NCI-H510A treated with DMSO at 0.1 percent for 48 hours (cell line): ENCODE measurements at regions not wholly inside any gene's neighbourhood (a gene's known extent, or its start where the extent isn't known, plus 50 kb on each side); places are given as distances from the start of the nearest gene placed in this dataset.
A peak's percentile ranks its signal among the peaks of the same experiment; 100 is the strongest.

Experiments
- DNase-seq: peaks from one replicate; lab custom pipeline; 2025; lab: John Stamatoyannopoulos, UW

DNA sequence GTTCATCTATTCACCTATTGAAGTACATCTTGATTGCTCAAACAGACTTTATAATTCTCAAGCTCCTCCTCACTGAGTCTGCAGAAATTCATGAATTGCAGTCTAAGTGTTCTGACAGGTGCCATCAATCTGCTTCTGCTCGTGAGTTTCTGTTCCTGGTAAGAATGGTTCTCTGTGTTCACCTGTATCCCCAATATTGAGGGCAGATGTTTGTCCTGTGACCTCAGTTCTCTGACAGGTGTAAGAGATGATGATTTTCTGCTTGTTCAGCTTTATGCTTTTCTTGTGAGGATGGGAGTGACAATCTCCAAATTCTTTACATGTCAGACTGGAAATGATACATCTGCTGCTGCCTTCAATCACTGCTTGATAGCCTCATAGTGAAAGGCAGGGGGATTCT is 736.9 kb upstream of the COBL start:
- DNase-seq = no peak

DNA sequence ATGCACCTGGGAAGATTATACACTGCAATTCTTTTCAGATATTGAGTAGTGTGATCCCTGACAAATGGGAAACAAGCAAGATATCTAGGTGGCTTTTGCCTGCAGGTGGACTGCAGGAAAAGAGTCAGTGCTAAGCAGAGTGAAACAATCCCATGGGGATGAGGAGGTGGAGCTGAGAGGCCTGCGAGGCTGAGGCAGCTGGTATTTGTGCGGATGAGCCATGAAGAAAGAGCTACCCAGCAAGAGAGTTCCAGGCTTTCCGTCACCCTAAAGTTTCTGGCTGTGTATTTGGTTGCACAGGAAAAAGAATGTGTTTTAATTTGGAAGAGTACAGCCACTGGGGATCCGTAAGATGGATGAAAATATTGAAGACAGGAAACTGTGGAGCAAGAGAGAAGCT is 714.1 kb upstream of the COBL start:
- no peak for DNase-seq

DNA sequence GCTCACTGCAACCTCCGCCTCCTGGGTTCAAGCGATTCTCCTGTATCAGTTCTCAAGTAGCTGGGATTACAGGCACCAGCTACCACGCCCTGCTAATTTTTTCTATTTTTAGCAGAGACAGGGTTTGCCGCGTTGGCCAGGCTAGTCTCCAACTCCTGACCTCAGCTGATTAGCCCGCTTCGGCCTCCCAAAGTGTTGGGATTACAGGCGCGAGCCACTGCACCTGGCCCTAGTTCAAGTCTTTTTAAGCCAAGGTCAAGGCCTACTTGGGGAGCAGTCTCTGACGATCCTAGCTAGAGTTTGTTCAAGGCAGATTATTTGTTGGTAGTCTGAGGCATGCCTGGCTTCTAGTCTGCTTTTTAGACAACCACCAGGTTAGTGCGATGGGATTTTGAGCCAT is 709.5 kb upstream of the COBL start:
- DNase-seq = no peak

DNA sequence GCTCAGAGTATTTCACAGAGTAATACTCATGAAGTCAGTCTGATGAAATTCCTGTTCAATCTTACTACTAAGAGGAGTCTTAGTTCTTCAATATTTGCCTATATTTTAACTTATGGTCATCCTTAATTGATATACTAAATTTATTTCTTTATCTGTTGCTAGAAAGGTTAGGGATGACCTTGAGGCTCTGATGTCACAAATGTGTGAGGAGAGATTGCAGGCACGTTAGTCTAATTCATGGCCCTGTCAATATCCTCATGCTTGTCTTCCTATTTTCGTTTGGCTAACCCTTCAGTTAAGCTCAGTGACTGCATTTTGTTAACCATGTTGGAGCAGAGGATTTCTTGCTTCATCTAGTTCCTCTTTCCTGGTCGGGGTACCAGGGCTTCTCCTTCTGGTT is 704.7 kb upstream of the COBL start:
- DNase-seq = no peak

DNA sequence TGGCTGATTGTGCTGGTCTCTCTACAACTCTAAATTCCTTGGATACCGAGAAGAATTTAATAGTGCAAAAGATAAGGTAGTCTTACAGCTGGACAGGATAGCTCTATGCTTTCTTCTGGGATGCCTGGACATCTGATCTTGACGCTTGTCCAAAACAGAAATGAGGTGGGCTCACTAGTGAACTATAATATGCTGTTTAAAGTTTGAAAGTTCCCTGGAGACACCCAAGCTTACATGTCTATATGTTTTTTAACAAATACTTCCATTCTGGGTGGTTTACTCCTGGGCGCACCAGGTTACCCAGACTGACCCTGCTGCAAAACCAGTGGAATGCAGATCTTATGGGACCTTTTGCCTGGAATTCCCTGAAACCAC is 702.1 kb upstream of the COBL start:
- DNase-seq = no peak

DNA sequence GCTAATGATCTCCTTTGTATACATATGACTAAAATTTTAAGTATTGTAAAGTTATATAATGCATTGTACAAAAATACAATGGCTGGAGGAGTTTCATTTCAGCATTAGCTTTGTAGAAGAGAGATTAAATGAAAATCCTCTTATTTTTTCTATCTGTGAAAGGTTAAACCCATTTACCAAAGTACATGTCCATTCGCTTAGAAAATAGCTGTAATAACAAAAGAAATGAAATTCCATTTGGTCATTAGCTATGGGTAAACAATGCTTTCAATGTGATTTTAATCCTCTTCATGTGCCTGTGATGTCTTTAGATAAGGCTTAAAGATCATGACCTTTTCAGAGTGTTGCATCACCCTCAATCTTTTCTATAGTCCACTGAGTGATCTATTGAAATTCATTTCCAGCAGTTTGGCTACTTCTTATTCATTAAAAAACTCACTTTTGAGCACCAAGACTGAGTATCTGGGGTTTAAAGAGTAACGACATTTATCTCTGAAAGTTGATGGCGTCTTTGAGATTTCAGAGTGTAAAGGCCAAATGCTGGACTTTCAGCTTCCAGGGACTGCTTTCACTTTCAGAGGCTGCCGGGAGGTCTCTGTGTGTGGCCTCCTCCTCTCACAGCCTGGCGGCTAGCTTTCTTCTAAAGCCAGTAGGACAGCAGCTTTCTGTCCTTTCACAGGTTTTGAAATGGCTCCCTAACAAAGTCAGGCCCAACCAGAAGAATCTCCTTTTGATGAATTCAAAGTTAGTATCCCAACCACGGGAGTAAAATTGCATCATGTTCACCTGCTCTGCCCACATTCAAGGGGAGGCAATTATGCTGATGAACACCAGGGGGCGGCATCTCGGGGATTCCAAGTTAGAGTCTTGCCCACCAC is 701.4 kb upstream of the COBL start:
- DNase-seq = no peak

DNA sequence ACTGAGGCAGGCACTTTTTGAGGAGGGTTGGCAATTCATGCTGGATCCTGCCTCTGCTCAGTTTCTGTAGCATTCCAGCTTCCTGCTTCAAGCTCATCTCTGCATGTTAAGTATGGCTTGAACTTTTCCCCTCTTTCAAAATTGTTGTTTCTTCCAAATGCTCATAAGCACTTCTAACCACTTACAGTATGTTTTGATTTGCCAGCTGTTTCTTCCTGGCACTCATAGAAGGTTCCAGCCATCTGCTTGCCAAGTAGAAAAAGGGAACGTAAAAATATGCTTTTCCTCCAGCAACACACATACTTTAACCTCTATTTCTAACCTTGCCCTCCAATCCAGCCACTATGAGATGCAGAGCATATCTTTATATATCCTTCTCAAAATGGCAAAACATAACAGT is 692.6 kb upstream of the COBL start:
- peak; percentile 23 for DNase-seq

DNA sequence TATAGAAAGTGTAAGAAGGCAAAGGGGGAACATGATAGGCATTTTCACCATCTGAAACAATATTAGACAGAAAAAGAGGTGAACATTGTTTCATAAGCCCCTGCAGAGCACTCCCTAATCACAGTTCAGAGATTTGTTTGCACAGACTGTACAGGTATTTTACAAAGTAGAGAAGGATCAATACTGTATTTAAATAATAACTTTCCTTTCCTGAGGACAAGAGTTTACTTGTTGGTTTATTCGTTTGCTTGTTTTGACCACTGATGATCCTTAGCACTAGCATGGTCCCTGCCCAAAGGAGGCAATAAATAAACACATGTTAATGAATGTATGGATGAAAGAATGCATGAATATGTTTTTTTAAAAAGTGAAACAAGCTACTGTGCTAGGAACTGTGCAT is 690.1 kb upstream of the COBL start:
- DNase-seq = no peak

DNA sequence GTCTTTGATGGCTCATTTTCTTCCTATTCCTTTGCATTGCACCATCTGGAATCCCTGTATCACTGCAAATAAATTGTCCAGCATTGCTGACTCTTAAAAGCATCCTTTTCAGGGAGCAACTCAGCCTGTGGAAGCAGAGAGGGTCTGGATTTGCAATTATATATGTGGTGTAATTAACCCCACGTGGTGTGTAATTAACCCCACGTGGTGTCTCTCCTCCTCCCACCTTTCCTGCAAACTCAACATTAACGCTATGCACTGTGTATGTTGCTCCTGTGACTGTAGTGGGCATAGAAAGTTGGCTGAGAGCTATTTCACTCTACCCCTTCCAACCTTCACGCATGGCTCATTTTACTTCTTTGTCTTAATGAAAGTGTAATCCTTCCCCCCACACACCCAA is 689.0 kb upstream of the COBL start:
- no peak for DNase-seq

DNA sequence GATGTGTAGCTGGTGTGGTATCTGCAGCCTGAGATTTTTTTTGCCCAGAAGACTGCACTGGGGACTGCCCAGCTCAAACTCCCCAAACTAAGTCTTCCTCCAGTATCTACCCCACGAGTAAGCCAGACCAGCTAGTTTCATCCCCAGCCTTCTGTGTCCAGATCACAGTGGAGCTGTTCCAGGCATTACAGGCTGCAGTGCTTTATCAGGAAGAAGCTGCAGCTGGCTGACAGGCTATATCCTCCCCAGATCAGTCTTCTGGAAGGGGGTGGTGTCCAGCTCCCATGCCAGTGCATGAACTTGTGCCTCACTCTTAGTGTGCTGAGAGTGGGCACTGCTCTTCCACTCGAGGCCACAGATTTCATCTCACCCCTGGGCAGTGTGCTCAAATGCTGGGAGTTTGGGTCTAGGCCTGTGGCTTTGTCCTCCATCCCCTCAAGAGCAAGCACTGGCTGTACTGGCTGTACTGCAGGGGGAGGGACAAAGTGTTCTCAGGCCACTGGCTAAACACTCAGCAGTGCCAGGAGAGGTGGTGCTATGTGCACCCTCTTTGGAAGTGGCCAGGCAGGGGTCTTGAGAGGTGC is 679.1 kb upstream of the COBL start:
- no peak for DNase-seq

DNA sequence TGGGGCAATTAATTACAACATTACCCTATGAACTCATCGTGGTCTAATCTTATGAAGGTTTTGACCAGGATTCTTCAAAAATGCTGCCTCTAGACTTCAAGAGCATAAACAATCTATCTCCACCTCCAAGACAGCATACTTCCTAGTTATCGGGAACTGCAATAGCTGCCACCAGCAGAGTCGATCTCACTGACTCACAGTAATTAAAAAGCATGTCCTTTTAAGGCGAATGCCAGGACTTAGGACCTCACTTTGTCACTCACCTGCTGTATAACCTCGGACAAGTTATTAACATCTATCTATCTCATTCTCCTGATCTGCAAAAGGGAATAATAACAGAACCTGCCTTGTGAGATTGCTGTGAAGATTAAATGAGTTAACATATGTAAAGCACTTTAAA is 666.0 kb upstream of the COBL start:
- DNase-seq = no peak

DNA sequence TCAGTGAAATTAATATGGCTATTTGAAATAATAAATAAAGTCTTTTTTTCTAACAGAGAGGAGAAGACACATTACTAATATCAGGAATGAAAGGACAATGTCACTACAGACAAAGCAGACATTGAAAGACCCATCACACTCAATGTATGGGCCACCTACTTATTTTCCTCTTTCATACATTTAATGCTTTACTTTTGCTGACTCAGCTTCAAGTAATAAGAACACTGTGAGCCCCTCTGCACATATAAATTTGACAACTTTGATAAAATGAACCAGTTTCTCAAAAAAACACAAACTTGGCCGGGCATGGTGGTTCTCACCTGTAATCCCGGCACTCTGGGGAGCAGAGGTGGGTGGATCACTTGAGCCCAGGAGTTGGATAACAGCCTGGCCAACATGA is 664.2 kb upstream of the COBL start:
- no peak for DNase-seq

DNA sequence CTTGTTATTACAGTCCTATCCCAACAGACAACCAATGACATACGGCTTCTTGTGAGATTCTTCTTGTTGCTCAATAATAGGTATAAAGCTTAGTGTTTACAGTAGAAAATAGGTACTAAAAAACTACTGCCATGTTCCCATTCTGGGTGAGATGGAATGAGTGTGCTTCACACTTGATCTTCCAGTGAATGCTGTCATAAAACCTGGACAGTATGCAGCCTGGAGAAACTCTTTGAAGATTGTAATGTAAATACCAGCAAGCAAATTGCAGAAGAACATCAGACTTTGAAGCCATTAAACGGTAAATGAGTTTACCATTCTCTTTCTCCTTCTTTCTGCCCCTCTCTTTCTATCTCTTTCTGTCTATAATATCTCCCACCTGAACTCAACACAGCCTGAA is 663.7 kb upstream of the COBL start:
- no peak for DNase-seq

DNA sequence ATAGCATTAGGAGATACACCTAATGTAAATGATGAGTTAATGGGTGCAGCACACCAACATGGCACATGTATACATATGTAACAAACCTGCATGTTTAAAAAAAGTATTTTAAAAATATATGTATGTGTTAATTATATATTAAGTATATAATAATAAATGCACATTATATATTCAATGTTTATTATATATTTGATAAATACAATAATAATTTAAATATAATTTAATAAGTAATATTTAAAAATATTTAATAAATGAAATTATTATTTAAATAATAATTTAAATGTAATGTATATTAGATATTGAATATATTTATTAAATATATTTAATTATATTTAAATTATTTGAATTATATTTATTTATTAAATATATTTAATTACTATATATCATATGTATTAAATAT is 661.3 kb upstream of the COBL start:
- no peak for DNase-seq

DNA sequence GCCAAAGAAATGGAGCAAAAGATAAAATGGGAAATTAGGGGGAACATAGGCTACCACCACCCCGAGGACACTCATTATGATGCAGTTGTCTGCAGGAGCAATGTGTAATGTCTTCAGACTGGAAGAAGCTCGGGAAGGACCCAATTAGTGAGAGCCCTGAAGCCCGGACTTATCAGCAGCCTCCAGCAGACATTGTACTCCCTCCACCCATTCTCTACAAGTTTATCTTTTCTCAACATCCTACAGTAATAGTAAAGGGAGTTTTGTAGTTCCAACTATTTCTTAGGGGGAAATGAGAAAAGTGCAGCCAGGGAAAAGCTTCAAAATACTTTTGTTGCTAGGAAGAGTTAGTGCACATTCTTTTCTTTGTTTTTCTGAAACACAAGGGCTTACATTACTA is 657.3 kb upstream of the COBL start:
- DNase-seq = no peak

DNA sequence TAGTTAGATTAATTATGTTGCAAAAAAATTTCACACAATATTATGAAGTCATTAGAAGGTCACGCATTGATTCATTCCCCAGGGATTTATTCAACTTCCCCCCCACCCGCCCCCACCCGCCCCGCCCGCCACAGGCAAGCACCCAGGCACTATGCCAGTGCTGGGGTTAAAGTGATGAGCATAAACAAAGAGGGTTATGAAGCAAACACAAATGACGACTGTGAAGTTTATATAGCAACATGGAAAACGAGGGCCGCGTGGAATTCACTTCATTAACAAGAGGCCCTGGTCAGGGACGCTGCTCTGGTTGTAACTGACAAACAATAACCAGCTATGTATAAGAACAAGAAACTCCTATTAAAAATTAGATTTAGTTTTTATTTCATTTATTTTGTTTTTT is 656.5 kb upstream of the COBL start:
- no peak for DNase-seq

DNA sequence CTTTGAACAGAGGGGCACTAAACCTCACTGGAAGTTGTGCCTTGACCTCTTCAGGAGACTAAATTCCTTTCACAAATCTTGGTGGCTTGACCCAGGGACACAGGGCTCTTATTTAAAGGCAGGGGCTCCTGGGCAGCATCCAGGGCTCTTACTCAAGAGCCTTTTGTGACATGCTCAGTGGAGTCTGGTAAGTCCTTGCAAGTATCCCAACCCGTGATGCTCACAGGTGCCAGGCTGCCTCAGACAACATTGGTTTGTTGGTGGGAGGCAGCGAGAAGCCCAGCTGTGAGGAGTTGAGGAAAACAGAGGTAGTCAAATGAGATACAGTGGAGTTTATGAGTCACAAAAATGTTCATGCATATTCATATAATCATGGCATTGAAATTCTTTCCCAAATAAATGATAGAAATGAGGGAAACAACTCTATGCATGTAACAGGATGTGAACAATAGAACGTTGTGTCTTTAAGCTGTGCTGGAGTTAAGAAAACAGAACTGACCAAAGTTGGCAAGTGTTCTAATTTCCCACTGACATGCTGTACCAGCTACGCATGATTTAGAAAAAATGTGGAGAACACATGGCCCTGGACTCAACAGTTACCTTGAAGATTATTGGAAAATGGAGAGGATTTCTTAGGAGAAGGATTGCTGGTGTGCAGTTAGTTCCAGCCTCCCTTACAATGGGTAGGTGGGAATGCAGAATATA is 654.5 kb upstream of the COBL start:
- no peak for DNase-seq

DNA sequence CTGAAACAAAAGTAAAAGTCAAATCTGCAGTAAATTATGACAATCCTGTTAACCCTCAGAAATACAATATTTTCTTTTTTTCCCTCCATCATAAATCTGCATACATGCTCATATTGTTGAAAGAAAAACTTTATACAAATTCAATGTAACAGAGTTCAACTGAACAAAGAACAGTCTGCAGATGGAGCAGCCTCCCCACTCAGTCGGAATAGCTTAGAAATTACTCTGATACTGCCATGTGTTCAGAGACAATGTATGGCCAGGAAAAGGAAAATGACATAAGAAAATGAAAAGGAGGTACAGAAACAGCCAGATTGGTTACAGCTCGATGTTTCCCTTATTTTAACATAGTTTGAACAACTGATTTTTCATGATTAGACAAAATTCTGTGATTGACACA is 651.9 kb upstream of the COBL start:
- no peak for DNase-seq

DNA sequence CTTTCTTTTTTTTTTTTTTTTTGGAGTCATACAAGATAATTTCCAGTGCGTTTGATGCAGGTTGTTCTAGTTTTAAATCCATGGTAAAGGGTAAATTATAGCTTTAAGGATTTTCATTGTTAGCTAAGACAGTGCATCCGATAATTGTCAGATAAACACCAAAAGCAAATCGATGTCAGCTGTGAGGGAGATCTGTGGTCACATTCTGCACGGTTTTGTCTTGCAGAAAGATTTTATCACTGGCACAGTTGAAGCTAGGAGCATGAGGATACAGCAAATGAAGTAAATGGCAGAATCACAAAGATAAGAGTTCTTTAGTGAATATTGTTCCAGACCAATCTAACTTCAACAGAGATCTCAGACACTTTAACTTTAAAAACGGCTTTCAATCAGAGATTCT is 648.8 kb upstream of the COBL start:
- no peak for DNase-seq

DNA sequence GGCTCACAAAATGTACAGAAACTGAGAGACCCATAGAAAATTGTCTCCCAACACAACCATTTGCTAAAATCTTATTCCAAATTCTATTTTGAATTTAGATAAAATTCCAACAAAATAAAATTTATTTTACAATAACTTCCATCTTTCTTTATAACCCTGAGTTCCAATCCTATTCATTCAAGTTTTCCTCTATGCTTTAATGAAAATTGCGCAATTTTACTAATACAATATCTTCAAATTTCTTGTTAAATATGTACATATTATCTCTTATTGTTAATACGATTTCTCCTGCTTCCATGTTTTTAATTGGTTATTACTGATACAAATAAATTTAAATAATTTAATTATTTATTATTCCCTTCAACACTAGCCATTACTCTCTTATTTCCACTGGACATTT is 645.2 kb upstream of the COBL start:
- no peak for DNase-seq

DNA sequence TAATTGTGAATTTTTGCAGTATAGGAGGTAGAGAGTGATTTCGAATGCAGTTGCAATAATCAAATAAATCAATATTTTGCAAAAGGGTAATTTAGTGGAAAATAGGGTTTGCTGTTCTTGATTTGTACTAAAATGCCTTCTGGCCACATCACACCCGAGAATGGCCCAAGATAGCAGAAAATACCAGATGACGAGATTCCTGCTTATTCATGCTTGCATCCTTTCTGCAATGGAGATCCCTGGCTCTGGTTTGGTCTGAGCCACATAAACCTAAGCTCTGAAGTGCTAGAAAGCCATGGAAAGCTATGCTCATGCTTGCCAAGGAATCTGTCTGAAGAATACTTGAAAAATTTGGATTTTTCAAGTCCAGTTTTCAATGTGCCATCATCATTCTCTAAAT is 634.2 kb upstream of the COBL start:
- DNase-seq = no peak

DNA sequence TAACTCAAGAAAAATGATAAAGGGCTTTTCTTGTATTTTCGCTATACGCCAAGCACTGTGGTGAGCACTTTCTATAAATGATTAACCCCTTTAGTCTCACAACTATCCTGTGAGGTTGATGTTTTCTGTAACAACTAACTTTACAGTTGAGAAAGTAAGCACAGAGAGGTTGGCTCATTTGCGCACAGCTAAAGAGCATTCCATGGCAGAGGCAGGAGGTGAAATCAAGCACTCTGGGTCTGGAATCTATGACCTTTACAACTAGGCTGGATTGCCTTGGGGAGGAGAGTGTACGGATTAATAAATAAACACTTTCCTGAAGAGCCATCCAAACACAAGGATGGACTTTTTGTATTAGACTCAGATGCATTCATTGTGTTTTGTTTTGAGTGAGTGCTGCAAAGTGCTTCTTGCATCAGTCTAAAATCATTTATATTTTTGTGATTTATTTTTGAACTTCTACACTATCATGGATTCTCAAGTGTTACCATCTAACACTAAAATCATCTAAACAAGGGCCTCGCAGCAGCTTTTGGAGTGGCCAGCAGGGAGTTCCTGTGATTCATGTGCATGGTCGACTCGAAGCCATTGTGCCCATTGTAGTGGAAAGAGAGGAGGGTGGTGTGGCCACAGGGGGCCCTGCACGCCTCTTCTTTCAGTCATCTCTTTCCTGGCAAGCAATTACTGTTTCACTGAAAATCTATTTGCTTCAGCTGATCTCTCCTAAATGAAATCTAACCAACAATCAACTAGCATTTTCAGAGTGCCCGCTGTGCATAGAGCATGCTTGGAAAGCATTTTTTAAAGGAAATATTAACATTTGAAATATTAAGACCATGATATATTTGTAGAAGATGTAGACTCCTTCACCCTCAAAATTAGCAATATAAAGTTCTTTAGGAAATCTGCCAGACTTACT is 633.4 kb upstream of the COBL start:
- peak; percentile 93 for DNase-seq
